H1 (cell line): ENCODE measurements at regions not wholly inside any gene's neighbourhood (a gene's known extent, or its start where the extent isn't known, plus 50 kb on each side); places are given as distances from the start of the nearest gene placed in this dataset.

Experiments used
- ASH2L ChIP-seq: fragments of 200-600, 300-600 bp; sonication (generic); IDR thresholded peaks from one replicate; pipeline ENCODE4 v1.7.1; 2017; ENCODE audit warnings: low read length
- E2F6 ChIP-seq: IDR thresholded peaks from 2 replicates; pipeline ENCODE4 v1.6.1; 2012; ENCODE audit warnings: inconsistent platforms
- EZH2 ChIP-seq: fragments of 200-600 bp; sonication (generic); IDR thresholded peaks from 2 replicates; pipeline ENCODE4 v1.7.1; 2012; ENCODE audit warnings: low read depth, mild to moderate bottlenecking, moderate library complexity, low read length, inconsistent platforms; ENCODE audit not compliant: severe bottlenecking
- JUND ChIP-seq: IDR thresholded peaks from 2 replicates; pipeline ENCODE4 v1.6.1; 2011; ENCODE audit warnings: mild to moderate bottlenecking, improper control_type of control experiment, low read length
- POLR2AphosphoS5 ChIP-seq: IDR thresholded peaks from 2 replicates; pipeline ENCODE4 v1.6.1; 2011; ENCODE audit warnings: low read depth, low read length
- SIN3A ChIP-seq, 2 experiments: IDR thresholded peaks in 1 of 2; conservative IDR thresholded peaks in 1 of 2; 2 replicates each; pipeline ENCODE4 v1.6.1; 2011 to 2012; ENCODE audit warnings: low read length in 2 of 2, improper control_type of control experiment in 1 of 2, low read depth in 1 of 2, mild to moderate bottlenecking in 1 of 2
- SP1 ChIP-seq: IDR thresholded peaks from 2 replicates; pipeline ENCODE4 v1.6.1; 2011; ENCODE audit warnings: low read depth, low read length
- TCF12 ChIP-seq: IDR thresholded peaks from 2 replicates; pipeline ENCODE4 v1.6.1; 2011; ENCODE audit warnings: low read depth, mild to moderate bottlenecking, low read length
- USF2 ChIP-seq: IDR thresholded peaks from 2 replicates; pipeline ENCODE4 v1.6.1; 2011; ENCODE audit warnings: low read length, improper control_type of control experiment
- TF ChIP-seq, protein P1 (sequence below), 3 experiments: IDR thresholded peaks; 1 replicate in 2 of 3; 2 replicates in 1 of 3; pipeline versions ENCODE4 v1.5.1 to v1.6.1; 2011; ENCODE audit warnings: low read length in 3 of 3, mild to moderate bottlenecking in 3 of 3, inconsistent platforms in 2 of 3, low read depth in 1 of 3, moderate library complexity in 1 of 3; ENCODE audit not compliant: insufficient read depth in 1 of 3; ENCODE audit errors: control extremely low read depth in 1 of 3
- TF ChIP-seq, protein P2 (sequence below): IDR thresholded peaks from 2 replicates; pipeline ENCODE4 v1.6.1; 2012; ENCODE audit warnings: inconsistent platforms

GRCh38 chr10:1961989-1962388 is 224.7 kb upstream of the ADARB2 start:
- TF ChIP-seq E2F6 (no peak), POLR2AphosphoS5 (no peak), SIN3A (conservative IDR thresholded peaks at IDR 0.05 in 1 of 2, IDR thresholded peaks at IDR 0.05 in 1 of 2; ENCODE audit: low read depth in 1 of 2, low read length in 2 of 2) (no peak), JUND (no peak), SP1 (no peak), TCF12 (no peak), USF2 (no peak), EZH2 (no peak), ASH2L (no peak)
- TF ChIP-seq, protein P1, sequence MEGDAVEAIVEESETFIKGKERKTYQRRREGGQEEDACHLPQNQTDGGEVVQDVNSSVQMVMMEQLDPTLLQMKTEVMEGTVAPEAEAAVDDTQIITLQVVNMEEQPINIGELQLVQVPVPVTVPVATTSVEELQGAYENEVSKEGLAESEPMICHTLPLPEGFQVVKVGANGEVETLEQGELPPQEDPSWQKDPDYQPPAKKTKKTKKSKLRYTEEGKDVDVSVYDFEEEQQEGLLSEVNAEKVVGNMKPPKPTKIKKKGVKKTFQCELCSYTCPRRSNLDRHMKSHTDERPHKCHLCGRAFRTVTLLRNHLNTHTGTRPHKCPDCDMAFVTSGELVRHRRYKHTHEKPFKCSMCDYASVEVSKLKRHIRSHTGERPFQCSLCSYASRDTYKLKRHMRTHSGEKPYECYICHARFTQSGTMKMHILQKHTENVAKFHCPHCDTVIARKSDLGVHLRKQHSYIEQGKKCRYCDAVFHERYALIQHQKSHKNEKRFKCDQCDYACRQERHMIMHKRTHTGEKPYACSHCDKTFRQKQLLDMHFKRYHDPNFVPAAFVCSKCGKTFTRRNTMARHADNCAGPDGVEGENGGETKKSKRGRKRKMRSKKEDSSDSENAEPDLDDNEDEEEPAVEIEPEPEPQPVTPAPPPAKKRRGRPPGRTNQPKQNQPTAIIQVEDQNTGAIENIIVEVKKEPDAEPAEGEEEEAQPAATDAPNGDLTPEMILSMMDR (IDR thresholded peaks at IDR 0.05; ENCODE audit: control extremely low read depth in 1 of 3, insufficient read depth in 1 of 3, low read depth in 1 of 3, low read length in 3 of 3): peak; percentile 24 to 57 (median 47)
- TF ChIP-seq, protein P2, sequence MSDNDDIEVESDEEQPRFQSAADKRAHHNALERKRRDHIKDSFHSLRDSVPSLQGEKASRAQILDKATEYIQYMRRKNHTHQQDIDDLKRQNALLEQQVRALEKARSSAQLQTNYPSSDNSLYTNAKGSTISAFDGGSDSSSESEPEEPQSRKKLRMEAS: no peak
